Nephron progenitor cell (in vitro differentiated cells): ENCODE measurements at regions not wholly inside any gene's neighbourhood (a gene's known extent, or its start where the extent isn't known, plus 50 kb on each side); places are given as distances from the start of the nearest gene placed in this dataset.

Source experiments
- DNase-seq: peaks from one replicate; pipeline ENCODE4 v3.0.0; 2021
- H3K27ac Mint-ChIP-seq: 2 replicates; pipeline ENCODE4 v1.8.0; 2021; ENCODE audit warnings: mild to moderate bottlenecking, moderate library complexity, mixed read lengths
- H3K27me3 Mint-ChIP-seq: 2 replicates; pipeline ENCODE4 v1.8.0; 2021; ENCODE audit warnings: mild to moderate bottlenecking, low read depth, mixed read lengths; ENCODE audit not compliant: poor library complexity
- H3K36me3 Mint-ChIP-seq: 2 replicates; pipeline ENCODE4 v1.8.0; 2021; ENCODE audit warnings: low read depth, mixed read lengths
- H3K4me1 Mint-ChIP-seq: 2 replicates; pipeline ENCODE4 v1.8.0; 2021; ENCODE audit warnings: mixed read lengths
- H3K4me3 Mint-ChIP-seq: 2 replicates; pipeline ENCODE4 v1.8.0; 2021; ENCODE audit warnings: mild to moderate bottlenecking, moderate library complexity, mixed read lengths
- H3K9me3 Mint-ChIP-seq: 2 replicates; pipeline ENCODE4 v1.8.0; 2021; ENCODE audit warnings: mild to moderate bottlenecking, moderate library complexity, mixed read lengths
- CTCF ChIP-seq: fragments of 200-600 bp; sonication (generic); IDR thresholded peaks from 2 replicates; pipeline ENCODE4 v1.5.0; 2021; ENCODE audit warnings: antibody characterized with exemption

- Mint-ChIP-seq H3K27ac (no peak overlapping the region), H3K27me3 (peaks cover 7% of the 10 kb centered on the region), H3K4me1 (peaks cover 22% of the 10 kb centered on the region), H3K4me3 (no peak overlapping the region), H3K9me3 (peaks cover 24% of the 10 kb centered on the region), H3K36me3 (peaks cover 10% of the 10 kb centered on the region)
- no peak for DNase-seq
- TF ChIP-seq CTCF = no peak
Measured at GRCh38 chr1:208448425-208448824, 204.2 kb upstream of the PLXNA2 start.

- Mint-ChIP-seq H3K4me3 (no peak overlapping the region), H3K27me3 (peaks cover 12% of the 10 kb centered on the region), H3K27ac (no peak overlapping the region), H3K4me1 (peaks cover 22% of the 10 kb centered on the region), H3K9me3 (peaks cover 9% of the 10 kb centered on the region), H3K36me3 (no peaks in the 10 kb centered on the region)
- TF ChIP-seq CTCF = no peak
- DNase-seq = no peak
Measured at GRCh38 chr1:208449951-208450350, 205.8 kb upstream of the PLXNA2 start.

GRCh38 chr1:208450958-208451357 is 206.8 kb upstream of the PLXNA2 start:
- Mint-ChIP-seq H3K4me1 (peaks cover 19% of the 10 kb centered on the region), H3K36me3 (no peaks in the 10 kb centered on the region)

GRCh38 chr1:208455821-208456220 is 211.6 kb upstream of the PLXNA2 start:
- H3K4me1 Mint-ChIP-seq = no peaks in the 10 kb centered on the region
- TF ChIP-seq CTCF = no peak
- peaks cover 7% of the 10 kb centered on the region for H3K27me3 Mint-ChIP-seq
- H3K9me3 Mint-ChIP-seq = no peaks in the 10 kb centered on the region
- H3K4me3 Mint-ChIP-seq = no peak overlapping the region
- no peak overlapping the region for H3K27ac Mint-ChIP-seq
- DNase-seq = no peak
- no peaks in the 10 kb centered on the region for H3K36me3 Mint-ChIP-seq

More at GRCh38 chr1:208450958-208451357, 206.8 kb upstream of the PLXNA2 start:
- Mint-ChIP-seq H3K27me3 (peaks cover 11% of the 10 kb centered on the region), H3K27ac (no peak overlapping the region), H3K9me3 (peaks cover 2% of the 10 kb centered on the region), H3K4me3 (no peak overlapping the region)
- no peak for DNase-seq
- TF ChIP-seq CTCF = no peak

GRCh38 chr1:208456487-208456886 is 212.3 kb upstream of the PLXNA2 start:
- Mint-ChIP-seq H3K9me3 (no peaks in the 10 kb centered on the region), H3K36me3 (no peaks in the 10 kb centered on the region), H3K4me1 (no peaks in the 10 kb centered on the region), H3K4me3 (no peak overlapping the region), H3K27ac (no peak overlapping the region), H3K27me3 (peaks cover 7% of the 10 kb centered on the region)
- no peak for DNase-seq
- no peak for TF ChIP-seq CTCF

- Mint-ChIP-seq H3K36me3 (no peaks in the 10 kb centered on the region), H3K27ac (no peak overlapping the region), H3K27me3 (peaks cover 7% of the 10 kb centered on the region), H3K4me1 (no peaks in the 10 kb centered on the region), H3K9me3 (no peaks in the 10 kb centered on the region), H3K4me3 (no peak overlapping the region)
- no peak for TF ChIP-seq CTCF
- no peak for DNase-seq
Measured at GRCh38 chr1:208460823-208461222, 216.6 kb upstream of the PLXNA2 start.
